ENCODE measurements at regions not wholly inside any gene's neighbourhood (a gene's known extent, or its start where the extent isn't known, plus 50 kb on each side); places are given as distances from the start of the nearest gene placed in this dataset.

DNA sequence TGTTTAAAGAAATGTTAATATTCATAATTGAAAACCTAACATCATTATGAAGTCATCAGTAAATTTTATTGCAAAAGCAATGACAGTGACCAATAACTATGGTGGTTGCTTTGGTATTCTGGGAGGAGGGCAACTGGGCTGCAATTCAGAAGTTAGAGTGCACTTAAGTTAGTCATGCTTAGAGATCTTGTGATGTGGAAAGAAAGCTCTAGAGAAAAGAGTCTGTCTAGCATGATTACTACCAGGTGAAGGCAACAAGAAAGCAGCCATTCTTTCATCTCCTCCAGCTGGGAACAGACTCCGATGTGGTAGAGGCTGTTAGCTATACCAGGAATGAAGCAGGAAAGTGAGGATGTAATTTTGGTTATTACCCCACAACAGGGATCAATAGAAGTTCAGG is 625.6 kb downstream of the SI start:
- TF ChIP-seq GATA2 (IDR thresholded peaks at IDR 0.05; ENCODE audit: low read depth, low read length) (no peak), GATA3 (IDR thresholded peaks at IDR 0.05; ENCODE audit: low read depth, low read length) (no peak)

All from SH-SY5Y (cell line).